Adrenal gland (tissue), 5 donors: ENCODE measurements at regions not wholly inside any gene's neighbourhood (a gene's known extent, or its start where the extent isn't known, plus 50 kb on each side); places are given as distances from the start of the nearest gene placed in this dataset.

Experiments used
- POLR2A ChIP-seq, 2 donors: fragments of 450-650 bp; IDR thresholded peaks; one replicate each; pipeline ENCODE4 v1.6.1; 2017; ENCODE audit warnings: antibody characterized with exemption in 2 of 2, mild to moderate bottlenecking in 2 of 2, moderate library complexity in 1 of 2
- TF ChIP-seq, protein P1 (sequence below), 6 experiments: fragments of 450-650 bp in 4 of 6; fragments of 200-600 bp in 2 of 6; sonication (generic) in 1 of 6; IDR thresholded peaks; 1 replicate in 5 of 6; 2 replicates in 1 of 6; pipeline versions ENCODE4 v1.5.1 to v1.8.0; 2016 to 2021; ENCODE audit warnings: antibody characterized with exemption in 6 of 6, mild to moderate bottlenecking in 2 of 6, moderate library complexity in 1 of 6
- donor health status: DM: no; HTN: no; CAD: no.

DNA sequence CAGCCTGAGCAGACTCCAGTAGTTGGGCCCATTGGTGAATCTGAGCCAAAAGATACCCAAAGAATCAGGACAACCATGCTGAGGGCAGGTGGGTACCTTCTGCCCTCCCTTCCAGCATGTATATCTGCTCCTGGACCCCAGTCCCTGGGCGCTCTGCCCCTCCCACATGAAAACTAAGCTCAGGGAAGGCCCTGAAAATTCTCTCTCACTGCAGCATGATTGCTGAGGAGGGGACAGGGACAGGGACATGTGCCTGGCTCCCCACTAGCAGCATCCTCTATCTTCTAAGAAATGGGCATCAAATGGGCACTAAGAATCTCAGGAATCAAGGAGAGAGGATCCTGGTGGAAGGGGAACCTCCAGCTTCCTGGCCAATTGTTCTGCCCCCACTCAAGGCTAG, 446.0 kb downstream of the MATN1 start:
- TF ChIP-seq POLR2A (IDR thresholded peaks at IDR 0.05): no peak
- TF ChIP-seq, protein P1, sequence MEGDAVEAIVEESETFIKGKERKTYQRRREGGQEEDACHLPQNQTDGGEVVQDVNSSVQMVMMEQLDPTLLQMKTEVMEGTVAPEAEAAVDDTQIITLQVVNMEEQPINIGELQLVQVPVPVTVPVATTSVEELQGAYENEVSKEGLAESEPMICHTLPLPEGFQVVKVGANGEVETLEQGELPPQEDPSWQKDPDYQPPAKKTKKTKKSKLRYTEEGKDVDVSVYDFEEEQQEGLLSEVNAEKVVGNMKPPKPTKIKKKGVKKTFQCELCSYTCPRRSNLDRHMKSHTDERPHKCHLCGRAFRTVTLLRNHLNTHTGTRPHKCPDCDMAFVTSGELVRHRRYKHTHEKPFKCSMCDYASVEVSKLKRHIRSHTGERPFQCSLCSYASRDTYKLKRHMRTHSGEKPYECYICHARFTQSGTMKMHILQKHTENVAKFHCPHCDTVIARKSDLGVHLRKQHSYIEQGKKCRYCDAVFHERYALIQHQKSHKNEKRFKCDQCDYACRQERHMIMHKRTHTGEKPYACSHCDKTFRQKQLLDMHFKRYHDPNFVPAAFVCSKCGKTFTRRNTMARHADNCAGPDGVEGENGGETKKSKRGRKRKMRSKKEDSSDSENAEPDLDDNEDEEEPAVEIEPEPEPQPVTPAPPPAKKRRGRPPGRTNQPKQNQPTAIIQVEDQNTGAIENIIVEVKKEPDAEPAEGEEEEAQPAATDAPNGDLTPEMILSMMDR (IDR thresholded peaks at IDR 0.05): no peak
